ENCODE measurements at regions not wholly inside any gene's neighbourhood (a gene's known extent, or its start where the extent isn't known, plus 50 kb on each side); places are given as distances from the start of the nearest gene placed in this dataset.

- TF ChIP-seq CTCF (IDR thresholded peaks at IDR 0.05; ENCODE audit: control insufficient read depth, extremely low read depth, insufficient read depth), result no peak
- no peak overlapping the region for H3K4me3 ChIP-seq (ENCODE audit: low read depth, low read length)
- DNase-seq (ENCODE audit: low read depth), result no peak
Observed at GRCh38 chr2:67462738-67463496, 65.8 kb downstream of the ETAA1 start.

GRCh38 chr2:67463810-67464209 lies 66.7 kb downstream of the ETAA1 start:
- H3K4me3 ChIP-seq (ENCODE audit: low read depth, low read length), result no peak overlapping the region
- no peak for TF ChIP-seq CTCF (IDR thresholded peaks at IDR 0.05; ENCODE audit: control insufficient read depth, extremely low read depth, insufficient read depth)
- no peak for DNase-seq (ENCODE audit: low read depth)

GRCh38 chr2:67465623-67466022 lies 68.5 kb downstream of the ETAA1 start:
- TF ChIP-seq CTCF (IDR thresholded peaks at IDR 0.05; ENCODE audit: control insufficient read depth, extremely low read depth, insufficient read depth), result no peak
- no peak overlapping the region for H3K4me3 ChIP-seq (ENCODE audit: low read depth, low read length)
- no peak for DNase-seq (ENCODE audit: low read depth)

GRCh38 chr2:67466734-67467133 lies 69.6 kb downstream of the ETAA1 start:
- no peak overlapping the region for H3K4me3 ChIP-seq (ENCODE audit: low read depth, low read length)
- no peak for DNase-seq (ENCODE audit: low read depth)

GRCh38 chr2:67471681-67472080 lies 74.5 kb downstream of the ETAA1 start:
- H3K4me3 ChIP-seq (ENCODE audit: low read depth, low read length), result no peak overlapping the region
- no peak for DNase-seq (ENCODE audit: low read depth)
- no peak for TF ChIP-seq CTCF (IDR thresholded peaks at IDR 0.05; ENCODE audit: control insufficient read depth, extremely low read depth, insufficient read depth)

More at GRCh38 chr2:67466734-67467133, 69.6 kb downstream of the ETAA1 start:
- no peak for TF ChIP-seq CTCF (IDR thresholded peaks at IDR 0.05; ENCODE audit: control insufficient read depth, extremely low read depth, insufficient read depth)

GRCh38 chr2:67476809-67477790 lies 80.0 kb downstream of the ETAA1 start:
- no peak overlapping the region for H3K4me3 ChIP-seq (ENCODE audit: low read depth, low read length)
- peak; percentile 36 for TF ChIP-seq CTCF (IDR thresholded peaks at IDR 0.05; ENCODE audit: control insufficient read depth, extremely low read depth, insufficient read depth)
- no peak for DNase-seq (ENCODE audit: low read depth)
